ENCODE measurements at regions not wholly inside any gene's neighbourhood (a gene's known extent, or its start where the extent isn't known, plus 50 kb on each side); places are given as distances from the start of the nearest gene placed in this dataset.
"Not testable (repeated sequence)": the region's sequence is repeated elsewhere in the genome, so short reads cannot be mapped to it uniquely, and the experiment has no call there.

DNA sequence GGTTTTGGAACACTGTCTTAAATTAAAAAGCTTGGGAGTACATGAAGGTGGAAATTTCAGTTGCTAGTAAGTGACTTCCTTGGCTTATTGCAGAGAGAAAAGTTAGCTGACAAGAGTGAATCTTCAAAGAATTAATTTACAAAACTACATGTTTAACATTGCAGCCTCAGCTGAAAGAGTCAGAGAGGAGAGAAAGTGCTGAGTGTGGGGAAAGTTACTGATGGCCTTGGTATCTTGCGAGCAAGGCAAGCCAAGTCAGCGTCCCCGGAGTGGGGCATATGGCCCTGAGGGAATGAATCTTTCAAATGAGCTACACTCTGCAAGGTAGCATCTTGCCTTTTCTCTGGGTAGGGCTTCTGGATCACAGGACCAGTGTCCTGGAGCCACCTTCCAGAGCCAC, 131.3 kb downstream of the LPIN1 start:
- intact Hi-C loops (cut with DNase I; ENCODE audit: low total_unique reads) = no loop called here
- no peak overlapping the region for H3K4me3 ChIP-seq (ENCODE audit: low read depth, poor library complexity, severe bottlenecking)
- TF ChIP-seq, protein P1, sequence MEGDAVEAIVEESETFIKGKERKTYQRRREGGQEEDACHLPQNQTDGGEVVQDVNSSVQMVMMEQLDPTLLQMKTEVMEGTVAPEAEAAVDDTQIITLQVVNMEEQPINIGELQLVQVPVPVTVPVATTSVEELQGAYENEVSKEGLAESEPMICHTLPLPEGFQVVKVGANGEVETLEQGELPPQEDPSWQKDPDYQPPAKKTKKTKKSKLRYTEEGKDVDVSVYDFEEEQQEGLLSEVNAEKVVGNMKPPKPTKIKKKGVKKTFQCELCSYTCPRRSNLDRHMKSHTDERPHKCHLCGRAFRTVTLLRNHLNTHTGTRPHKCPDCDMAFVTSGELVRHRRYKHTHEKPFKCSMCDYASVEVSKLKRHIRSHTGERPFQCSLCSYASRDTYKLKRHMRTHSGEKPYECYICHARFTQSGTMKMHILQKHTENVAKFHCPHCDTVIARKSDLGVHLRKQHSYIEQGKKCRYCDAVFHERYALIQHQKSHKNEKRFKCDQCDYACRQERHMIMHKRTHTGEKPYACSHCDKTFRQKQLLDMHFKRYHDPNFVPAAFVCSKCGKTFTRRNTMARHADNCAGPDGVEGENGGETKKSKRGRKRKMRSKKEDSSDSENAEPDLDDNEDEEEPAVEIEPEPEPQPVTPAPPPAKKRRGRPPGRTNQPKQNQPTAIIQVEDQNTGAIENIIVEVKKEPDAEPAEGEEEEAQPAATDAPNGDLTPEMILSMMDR (IDR thresholded peaks at IDR 0.05) = no peak
- no peak for TF ChIP-seq POLR2A (IDR thresholded peaks at IDR 0.05)
- no peak for DNase-seq (ENCODE audit: low spot score in 2 of 2)
- 76 to 78% methylated on average over 3 of the region's 3 CpGs for WGBS, 2 donors

DNA sequence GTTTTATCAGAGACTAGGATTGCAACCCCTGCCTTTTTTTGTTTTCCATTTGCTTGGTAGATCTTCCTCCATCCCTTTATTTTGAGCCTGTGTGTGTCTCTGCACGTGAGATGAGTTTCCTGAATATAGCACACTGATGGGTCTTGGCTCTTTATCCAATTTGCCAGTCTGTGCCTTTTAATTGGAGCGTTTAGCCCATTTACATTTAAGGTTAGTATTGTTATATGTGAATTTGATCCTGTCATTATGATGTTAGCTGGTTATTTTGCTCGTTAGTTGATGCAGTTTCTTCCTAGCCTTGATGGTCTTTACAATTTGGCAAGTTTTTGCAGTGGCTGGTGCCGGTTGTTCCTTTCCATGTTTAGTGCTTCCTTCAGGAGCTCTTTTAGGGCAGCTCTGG, 138.8 kb downstream of the LPIN1 start:
- H3K4me3 ChIP-seq (ENCODE audit: low read depth, poor library complexity, severe bottlenecking); DNase-seq (ENCODE audit: low spot score in 2 of 2); intact Hi-C loops (cut with DNase I; ENCODE audit: low total_unique reads): not testable (repeated sequence)
- WGBS, 2 donors = 84 to 91% methylated on average over 4 of the region's 4 CpGs

DNA sequence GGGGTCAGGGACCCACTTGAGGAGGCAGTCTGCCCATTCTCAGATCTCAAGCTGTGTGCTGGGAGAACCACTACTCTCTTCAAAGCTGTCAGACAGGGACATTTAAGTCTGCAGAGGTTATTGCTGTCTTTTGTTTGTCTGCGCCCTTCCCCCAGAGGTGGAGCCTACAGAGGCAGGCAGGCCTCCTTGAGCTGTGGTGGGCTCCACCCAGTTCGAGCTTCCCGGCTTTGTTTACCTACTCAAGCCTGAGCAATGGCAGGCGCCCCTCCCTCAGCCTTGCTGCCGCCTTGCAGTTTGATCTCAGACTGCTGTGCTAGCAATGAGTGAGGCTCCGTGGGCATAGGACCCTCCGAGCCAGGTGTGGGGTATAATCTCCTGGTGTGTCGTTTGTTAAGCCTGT, 140.5 kb downstream of the LPIN1 start:
- DNase-seq (ENCODE audit: low spot score in 2 of 2); intact Hi-C loops (cut with DNase I; ENCODE audit: low total_unique reads); H3K4me3 ChIP-seq (ENCODE audit: low read depth, poor library complexity, severe bottlenecking): not testable (repeated sequence)
- 84 to 95% methylated on average over 8 of the region's 8 CpGs for WGBS, 2 donors

DNA sequence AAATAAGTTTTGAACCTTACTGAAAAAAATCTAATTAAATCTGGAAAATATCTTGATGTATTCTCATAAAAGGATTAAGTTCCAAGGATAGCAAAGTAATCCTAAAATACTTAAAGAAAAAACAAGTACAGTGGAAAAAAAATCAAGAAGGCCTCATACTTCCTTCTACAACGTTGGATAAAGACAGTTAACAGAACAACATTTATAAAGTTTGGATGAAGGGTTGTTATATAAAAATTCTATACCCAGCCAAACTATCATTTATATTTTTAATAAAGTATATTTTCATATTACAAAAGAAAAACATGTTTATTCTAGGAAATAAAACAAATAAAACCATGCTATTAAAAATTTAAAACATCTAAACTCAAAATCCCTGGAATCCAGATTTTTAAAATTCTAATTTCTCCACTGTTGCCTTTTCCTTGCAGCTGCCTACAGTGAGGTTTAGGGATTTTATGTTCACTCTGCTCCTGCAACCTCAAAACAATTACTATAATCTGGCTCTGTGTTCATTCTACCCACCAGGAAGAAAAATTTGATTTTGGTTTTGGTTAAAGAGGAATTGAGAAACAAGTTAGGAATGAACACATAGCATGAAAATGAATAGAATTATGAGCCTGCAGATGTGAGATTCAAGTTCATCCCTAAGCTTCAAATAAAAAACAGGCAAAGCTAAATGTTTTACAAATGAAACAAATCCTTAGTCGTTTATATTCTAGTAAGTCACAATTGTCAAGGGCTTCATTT, 142.8 kb downstream of the LPIN1 start:
- 47 to 49% methylated on average over 2 of the region's 2 CpGs for WGBS, 2 donors

DNA sequence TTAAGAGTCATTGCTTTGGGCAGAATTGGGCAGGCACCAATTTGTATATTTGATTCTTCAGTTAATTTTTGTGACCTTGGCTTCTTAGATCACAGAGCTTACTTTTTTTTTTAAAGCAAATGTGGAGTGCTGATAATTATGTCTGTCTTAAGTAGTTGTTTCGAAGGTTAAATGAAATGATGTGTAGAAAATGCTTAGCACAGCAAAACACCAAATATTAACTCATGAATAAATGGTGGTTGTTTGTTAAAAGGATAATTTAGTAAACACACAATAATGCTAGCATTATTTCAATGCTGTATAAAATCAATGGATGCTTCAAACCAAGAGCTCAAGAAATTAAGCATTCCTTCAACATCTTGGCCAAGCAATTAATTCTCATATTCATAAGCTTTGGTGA, 143.4 kb downstream of the LPIN1 start:
- TF ChIP-seq POLR2A (IDR thresholded peaks at IDR 0.05) = no peak
- TF ChIP-seq, protein P1 (IDR thresholded peaks at IDR 0.05) = no peak

More for the DNA sequence above, 142.8 kb downstream of the LPIN1 start:
- TF ChIP-seq POLR2A (IDR thresholded peaks at IDR 0.05) = no peak
- TF ChIP-seq, protein P1 (IDR thresholded peaks at IDR 0.05) = no peak
- no peak overlapping the region for H3K4me3 ChIP-seq (ENCODE audit: low read depth, poor library complexity, severe bottlenecking)
- intact Hi-C loops (cut with DNase I; ENCODE audit: low total_unique reads) = no loop called here
- DNase-seq (ENCODE audit: low spot score in 2 of 2) = no peak

DNA sequence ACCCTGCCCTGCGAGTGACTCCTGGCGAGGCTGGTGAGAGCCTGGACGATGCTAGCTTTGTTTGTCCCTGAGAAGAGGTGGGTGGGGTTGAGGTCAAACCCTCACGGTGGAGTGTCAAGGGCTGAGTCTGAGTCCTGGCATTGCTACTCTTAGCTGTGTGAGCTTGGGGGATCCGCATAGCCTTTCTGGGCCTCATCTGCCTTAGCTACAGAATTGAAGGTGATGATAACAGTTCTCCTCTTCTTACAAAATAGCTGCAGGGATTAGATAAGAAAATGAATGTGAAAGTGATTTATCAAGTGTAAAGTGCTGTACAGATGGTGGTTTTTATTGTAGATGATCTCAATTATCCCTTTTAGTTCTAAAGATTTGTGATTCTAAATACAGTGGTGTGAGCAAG, 144.6 kb downstream of the LPIN1 start:
- TF ChIP-seq POLR2A (IDR thresholded peaks at IDR 0.05) = no peak
- TF ChIP-seq, protein P1 (IDR thresholded peaks at IDR 0.05) = no peak
- WGBS, 2 donors = 71% methylated on average over 5 of the region's 5 CpGs
- no peak for DNase-seq (ENCODE audit: low spot score in 2 of 2)
- no peak overlapping the region for H3K4me3 ChIP-seq (ENCODE audit: low read depth, poor library complexity, severe bottlenecking)
- intact Hi-C loops (cut with DNase I; ENCODE audit: low total_unique reads) = no loop called here

More for the DNA sequence above, 143.4 kb downstream of the LPIN1 start:
- intact Hi-C loops (cut with DNase I; ENCODE audit: low total_unique reads) = no loop called here
- DNase-seq (ENCODE audit: low spot score in 2 of 2) = no peak
- H3K4me3 ChIP-seq (ENCODE audit: low read depth, poor library complexity, severe bottlenecking) = no peak overlapping the region
- WGBS, 2 donors = 74 to 80% methylated on average over 1 of the region's 1 CpG
